Thyroid gland (tissue), 4 donors: ENCODE measurements at regions not wholly inside any gene's neighbourhood (a gene's known extent, or its start where the extent isn't known, plus 50 kb on each side); places are given as distances from the start of the nearest gene placed in this dataset.

Experiments used
- POLR2A ChIP-seq, 2 donors: fragments of 450-650 bp; IDR thresholded peaks; one replicate each; pipeline ENCODE4 v1.6.1; 2017; ENCODE audit warnings: antibody characterized with exemption in 2 of 2, mild to moderate bottlenecking in 2 of 2, moderate library complexity in 1 of 2
- TF ChIP-seq, protein P1 (sequence below), 6 experiments: fragments of 200-600 bp in 3 of 6; fragments of 450-650 bp in 3 of 6; sonication (generic) in 3 of 6; IDR thresholded peaks; one replicate each; pipeline ENCODE4 v1.5.1; 2016 to 2019; ENCODE audit warnings: antibody characterized with exemption in 6 of 6, mild to moderate bottlenecking in 2 of 6, inconsistent platforms in 1 of 6, moderate library complexity in 1 of 6

DNA sequence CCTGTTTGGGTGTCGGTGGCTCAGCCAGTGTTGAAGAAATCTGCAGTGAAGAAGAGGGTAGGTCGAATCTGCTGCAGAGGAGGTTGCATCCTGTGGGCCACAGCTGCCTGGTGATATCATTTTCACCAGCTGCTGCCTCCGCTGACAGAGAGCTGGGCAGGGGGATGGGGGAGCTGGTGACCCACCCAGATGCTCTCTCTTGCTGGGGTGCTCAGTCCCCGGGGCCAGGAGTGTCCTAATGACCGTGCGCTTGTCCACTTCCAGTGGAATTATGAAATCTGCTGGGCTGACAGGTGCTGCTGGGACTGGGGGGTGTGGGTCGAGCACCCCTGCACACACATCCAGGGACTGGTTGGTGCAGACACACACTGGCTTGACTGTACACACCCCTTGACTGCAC is 83.2 kb upstream of the IRX4 start:
- TF ChIP-seq, protein P1, sequence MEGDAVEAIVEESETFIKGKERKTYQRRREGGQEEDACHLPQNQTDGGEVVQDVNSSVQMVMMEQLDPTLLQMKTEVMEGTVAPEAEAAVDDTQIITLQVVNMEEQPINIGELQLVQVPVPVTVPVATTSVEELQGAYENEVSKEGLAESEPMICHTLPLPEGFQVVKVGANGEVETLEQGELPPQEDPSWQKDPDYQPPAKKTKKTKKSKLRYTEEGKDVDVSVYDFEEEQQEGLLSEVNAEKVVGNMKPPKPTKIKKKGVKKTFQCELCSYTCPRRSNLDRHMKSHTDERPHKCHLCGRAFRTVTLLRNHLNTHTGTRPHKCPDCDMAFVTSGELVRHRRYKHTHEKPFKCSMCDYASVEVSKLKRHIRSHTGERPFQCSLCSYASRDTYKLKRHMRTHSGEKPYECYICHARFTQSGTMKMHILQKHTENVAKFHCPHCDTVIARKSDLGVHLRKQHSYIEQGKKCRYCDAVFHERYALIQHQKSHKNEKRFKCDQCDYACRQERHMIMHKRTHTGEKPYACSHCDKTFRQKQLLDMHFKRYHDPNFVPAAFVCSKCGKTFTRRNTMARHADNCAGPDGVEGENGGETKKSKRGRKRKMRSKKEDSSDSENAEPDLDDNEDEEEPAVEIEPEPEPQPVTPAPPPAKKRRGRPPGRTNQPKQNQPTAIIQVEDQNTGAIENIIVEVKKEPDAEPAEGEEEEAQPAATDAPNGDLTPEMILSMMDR (IDR thresholded peaks at IDR 0.05), result no peak
- TF ChIP-seq POLR2A (IDR thresholded peaks at IDR 0.05), result no peak
